C4-2B (cell line): ENCODE measurements at regions not wholly inside any gene's neighbourhood (a gene's known extent, or its start where the extent isn't known, plus 50 kb on each side); places are given as distances from the start of the nearest gene placed in this dataset.

Experiments used
- CTCF ChIP-seq: fragments of 450-650 bp; conservative IDR thresholded peaks from 2 replicates; pipeline ENCODE4 v1.5.1; 2017; ENCODE audit warnings: mild to moderate bottlenecking
- ZFX ChIP-seq: fragments of 450-650 bp; IDR thresholded peaks from 2 replicates; pipeline ENCODE4 v1.6.1; 2017

- TF ChIP-seq CTCF (no peak), ZFX (no peak)
Measured at GRCh38 chr3:102979191-102979590, 544.4 kb downstream of the ZPLD1 start.
